ENCODE measurements at regions not wholly inside any gene's neighbourhood (a gene's known extent, or its start where the extent isn't known, plus 50 kb on each side); places are given as distances from the start of the nearest gene placed in this dataset.
A peak's percentile ranks its signal among the peaks of the same experiment; 100 is the strongest.

DNA sequence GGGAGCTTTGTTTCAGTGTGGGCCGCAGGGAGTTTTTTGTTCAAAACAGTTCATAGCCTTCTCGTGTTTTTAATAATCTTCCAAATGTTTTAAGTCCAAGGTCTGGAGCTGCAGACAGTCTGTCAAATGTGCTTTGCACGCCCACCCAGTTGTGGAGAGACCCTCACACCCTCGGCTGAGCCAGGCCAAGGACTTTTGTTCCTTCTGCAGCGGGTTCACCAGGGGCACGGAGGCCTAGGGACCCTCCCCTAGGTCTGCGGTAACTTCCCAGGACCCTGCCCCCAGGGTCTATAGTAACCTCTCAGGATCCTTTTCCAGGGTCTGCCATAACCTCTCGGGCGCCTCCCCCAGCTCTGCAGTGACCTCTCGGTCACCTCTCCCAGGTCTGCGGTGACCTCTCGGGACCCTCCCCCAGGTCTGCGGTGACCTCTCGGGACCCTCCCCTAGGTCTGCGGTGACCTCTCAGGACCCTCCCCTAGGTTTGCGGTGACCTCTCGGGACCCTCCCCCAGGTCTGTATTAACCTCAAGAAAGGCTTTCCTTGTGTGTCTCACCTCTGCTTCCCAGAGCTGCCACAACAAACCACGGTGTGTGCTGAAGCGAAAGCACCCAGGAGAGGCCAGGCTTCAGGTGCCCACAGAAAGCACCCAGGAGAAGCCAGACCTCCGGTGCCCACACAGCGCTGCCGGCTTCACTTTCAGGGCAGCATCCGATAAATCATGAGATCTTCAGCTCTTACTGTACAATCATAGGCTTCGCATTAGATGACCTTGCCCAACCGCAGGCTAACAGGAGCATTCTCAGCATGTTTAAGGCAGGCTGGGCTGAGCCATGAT is 301.9 kb upstream of the SALL3 start:
- no peak overlapping the region for H3K4me3 ChIP-seq (ENCODE audit: low read depth, low read length)
- 92% methylated on average over 25 of the region's 25 CpGs for WGBS

GRCh38 chr18:78678318-78678695 is 301.3 kb upstream of the SALL3 start:
- DNase-seq (ENCODE audit: extremely low spot score) = no peak
- Histone ChIP-seq H3K4me1 (ENCODE audit: insufficient read depth) (no peaks in the 10 kb centered on the region), H3K36me3 (ENCODE audit: insufficient read depth) (no peaks in the 10 kb centered on the region), H3K27ac (ENCODE audit: low read depth) (no peak overlapping the region), H3K4me3 (ENCODE audit: low read depth, low read length) (no peak overlapping the region)
- 77% methylated on average over 8 of the region's 8 CpGs for WGBS

More for the DNA sequence above, 301.9 kb upstream of the SALL3 start:
- DNase-seq (ENCODE audit: extremely low spot score) = no peak
- no peaks in the 10 kb centered on the region for H3K36me3 ChIP-seq (ENCODE audit: insufficient read depth)
- H3K27ac ChIP-seq (ENCODE audit: low read depth) = no peak overlapping the region
- no peaks in the 10 kb centered on the region for H3K4me1 ChIP-seq (ENCODE audit: insufficient read depth)

- 77% methylated on average over 9 of the region's 9 CpGs for WGBS
- Histone ChIP-seq H3K4me3 (ENCODE audit: low read depth, low read length) (no peak overlapping the region), H3K4me1 (ENCODE audit: insufficient read depth) (no peaks in the 10 kb centered on the region), H3K36me3 (ENCODE audit: insufficient read depth) (no peaks in the 10 kb centered on the region), H3K27ac (ENCODE audit: low read depth) (no peak overlapping the region)
- peak; percentile 10 for DNase-seq (ENCODE audit: extremely low spot score)
Measured at GRCh38 chr18:78679031-78679430, 300.6 kb upstream of the SALL3 start.

DNA sequence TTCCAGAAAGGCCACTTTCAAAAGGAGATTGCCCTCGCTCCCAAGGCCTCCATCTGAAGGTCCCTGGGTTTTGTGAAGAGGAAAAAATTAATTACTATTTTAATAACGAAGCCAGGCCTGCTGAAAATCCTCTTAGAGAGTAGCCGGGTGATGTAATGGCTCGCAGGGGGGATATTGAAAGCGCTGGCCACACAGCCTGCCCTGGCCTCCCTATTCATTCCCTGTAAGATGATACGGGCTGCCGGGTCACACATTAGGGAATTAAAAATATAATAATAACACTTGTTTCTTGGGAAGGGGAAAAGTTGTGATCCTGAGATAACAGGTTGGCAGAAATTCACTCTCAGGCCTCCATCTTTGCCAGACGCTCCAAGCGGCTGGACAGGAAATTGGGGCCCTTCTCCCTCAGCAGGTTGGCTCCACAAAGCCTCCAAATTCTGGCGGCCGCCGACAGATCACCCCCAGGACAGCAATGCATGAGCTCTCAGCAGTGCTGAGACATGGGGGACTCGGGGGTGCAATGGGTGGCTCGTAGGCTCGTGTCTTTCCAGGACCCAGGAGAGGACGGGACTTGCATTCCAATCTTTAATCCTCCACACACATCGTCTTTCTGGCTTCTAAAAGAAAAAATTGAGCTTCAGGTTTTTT is 299.9 kb upstream of the SALL3 start:
- DNase-seq (ENCODE audit: extremely low spot score) = peak; percentile 13
- no peaks in the 10 kb centered on the region for H3K36me3 ChIP-seq (ENCODE audit: insufficient read depth)
- H3K27ac ChIP-seq (ENCODE audit: low read depth) = no peak overlapping the region
- no peak overlapping the region for H3K4me3 ChIP-seq (ENCODE audit: low read depth, low read length)
- no peaks in the 10 kb centered on the region for H3K4me1 ChIP-seq (ENCODE audit: insufficient read depth)
- WGBS = 80% methylated on average over 17 of the region's 17 CpGs

- H3K36me3 ChIP-seq (ENCODE audit: insufficient read depth) = no peaks in the 10 kb centered on the region
- no peak for DNase-seq (ENCODE audit: extremely low spot score)
- H3K4me1 ChIP-seq (ENCODE audit: insufficient read depth) = no peaks in the 10 kb centered on the region
- WGBS = 84% methylated on average over 12 of the region's 12 CpGs
- H3K27ac ChIP-seq (ENCODE audit: low read depth) = no peak overlapping the region
- no peak overlapping the region for H3K4me3 ChIP-seq (ENCODE audit: low read depth, low read length)
Measured at GRCh38 chr18:78681396-78681795, 298.2 kb upstream of the SALL3 start.

GRCh38 chr18:78681934-78682333 is 297.7 kb upstream of the SALL3 start:
- WGBS = 94% methylated on average over 12 of the region's 12 CpGs
- DNase-seq (ENCODE audit: extremely low spot score) = no peak
- Histone ChIP-seq H3K36me3 (ENCODE audit: insufficient read depth) (no peaks in the 10 kb centered on the region), H3K27ac (ENCODE audit: low read depth) (no peak overlapping the region), H3K4me3 (ENCODE audit: low read depth, low read length) (no peak overlapping the region), H3K4me1 (ENCODE audit: insufficient read depth) (no peaks in the 10 kb centered on the region)

DNA sequence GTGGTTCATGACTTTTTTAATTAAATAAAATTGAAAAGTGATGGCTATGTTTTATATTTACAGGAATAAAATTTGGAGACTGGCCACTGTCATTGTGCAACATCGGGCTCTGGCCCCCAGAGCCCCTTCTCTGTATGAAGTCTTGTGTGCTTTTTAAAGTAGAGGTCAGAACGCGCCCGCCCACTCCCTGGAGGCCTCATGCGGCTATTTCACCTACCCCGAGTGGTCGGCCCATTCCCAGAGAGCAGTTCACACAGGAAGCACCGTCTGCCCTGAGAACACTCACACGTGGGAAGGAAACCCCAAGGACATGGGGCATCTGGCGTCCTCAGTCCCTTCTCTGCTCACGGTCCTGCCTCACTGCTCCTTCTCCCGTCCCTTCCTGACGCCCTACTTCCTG is 296.9 kb upstream of the SALL3 start:
- no peak for DNase-seq (ENCODE audit: extremely low spot score)
- 74% methylated on average over 13 of the region's 13 CpGs for WGBS
- no peaks in the 10 kb centered on the region for H3K36me3 ChIP-seq (ENCODE audit: insufficient read depth)
- no peaks in the 10 kb centered on the region for H3K4me1 ChIP-seq (ENCODE audit: insufficient read depth)
- no peak overlapping the region for H3K27ac ChIP-seq (ENCODE audit: low read depth)
- H3K4me3 ChIP-seq (ENCODE audit: low read depth, low read length) = no peak overlapping the region

DNA sequence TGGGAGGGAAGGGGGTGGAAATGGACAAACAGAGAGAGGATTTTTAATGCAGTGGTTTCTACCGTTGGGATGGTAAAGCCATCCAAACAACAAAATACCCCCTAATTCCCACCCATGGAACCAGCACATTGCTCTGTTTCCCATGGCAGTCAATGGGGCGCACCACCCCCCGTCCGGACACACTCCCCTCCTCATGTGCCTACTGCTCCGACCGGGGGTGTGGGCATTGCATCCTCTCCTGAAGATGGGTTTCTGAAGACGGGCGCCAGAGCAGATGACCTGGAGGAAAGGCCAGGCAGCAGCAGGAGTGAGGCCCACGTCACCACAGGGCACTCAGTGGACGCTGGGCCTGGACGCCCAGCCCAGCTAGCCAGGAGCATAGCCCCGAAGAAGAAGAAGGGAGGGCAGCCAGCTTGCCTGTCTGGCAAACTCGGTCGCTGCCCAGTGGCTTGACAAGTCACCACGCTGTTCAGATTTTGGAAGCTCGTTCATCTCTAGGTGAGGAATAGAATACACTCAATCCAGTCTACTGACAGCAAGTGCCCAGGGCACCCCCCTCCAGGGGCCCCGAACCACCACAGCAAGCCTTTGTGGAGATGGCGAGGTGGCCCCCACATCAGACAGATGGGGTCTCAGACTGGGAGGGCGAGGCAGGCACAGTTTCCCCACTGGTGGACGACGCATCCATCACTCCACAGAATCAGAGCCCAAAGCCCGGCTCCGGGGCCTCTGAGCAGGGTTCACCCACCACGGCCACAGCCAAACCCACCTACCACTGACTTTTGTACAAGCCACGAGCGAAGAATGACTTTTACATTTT is 296.2 kb upstream of the SALL3 start:
- no peaks in the 10 kb centered on the region for H3K36me3 ChIP-seq (ENCODE audit: insufficient read depth)
- no peaks in the 10 kb centered on the region for H3K4me1 ChIP-seq (ENCODE audit: insufficient read depth)
- 91% methylated on average over 26 of the region's 26 CpGs for WGBS
- no peak overlapping the region for H3K27ac ChIP-seq (ENCODE audit: low read depth)
- no peak overlapping the region for H3K4me3 ChIP-seq (ENCODE audit: low read depth, low read length)
- DNase-seq (ENCODE audit: extremely low spot score) = no peak

DNA sequence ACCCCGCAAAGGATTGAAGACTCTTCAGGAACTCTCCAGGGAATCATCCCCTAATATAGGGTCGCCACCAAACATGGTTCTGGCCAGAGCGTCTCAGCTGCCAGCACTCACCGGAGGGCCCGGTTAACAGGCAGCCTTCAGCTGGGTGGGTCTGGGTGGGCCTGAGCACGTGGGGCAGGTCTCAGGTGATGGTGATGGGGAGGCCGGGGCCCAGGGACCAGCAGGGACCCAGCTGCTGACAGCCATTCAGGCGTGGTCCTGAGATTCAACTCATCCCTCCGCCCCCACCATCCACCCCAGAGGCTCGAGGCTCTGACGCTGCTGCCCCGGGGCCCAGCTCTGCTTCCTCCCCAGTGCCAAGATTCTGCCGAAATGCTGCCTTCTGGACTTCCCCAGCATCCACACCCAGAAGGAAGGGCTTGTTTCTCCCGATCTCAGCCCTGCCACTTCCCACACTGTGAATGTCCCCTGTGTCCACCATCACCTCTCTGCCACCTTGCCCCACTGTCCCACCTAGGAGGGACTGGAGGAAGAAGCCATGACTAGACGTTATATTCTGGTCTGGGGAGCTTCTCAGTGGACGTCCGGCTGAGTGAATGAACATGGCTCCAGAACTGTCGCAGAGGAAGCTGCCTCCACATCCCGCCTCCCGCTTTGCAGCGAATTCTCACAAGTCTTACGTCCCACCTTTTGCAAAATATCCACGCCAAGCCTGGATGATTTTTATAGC is 294.2 kb upstream of the SALL3 start:
- WGBS = 82% methylated on average over 23 of the region's 23 CpGs

GRCh38 chr18:78685980-78686530 is 293.6 kb upstream of the SALL3 start:
- 84% methylated on average over 26 of the region's 26 CpGs for WGBS
- no peaks in the 10 kb centered on the region for H3K36me3 ChIP-seq (ENCODE audit: insufficient read depth)
- H3K27ac ChIP-seq (ENCODE audit: low read depth) = no peak overlapping the region
- no peaks in the 10 kb centered on the region for H3K4me1 ChIP-seq (ENCODE audit: insufficient read depth)
- DNase-seq (ENCODE audit: extremely low spot score) = no peak
- no peak overlapping the region for H3K4me3 ChIP-seq (ENCODE audit: low read depth, low read length)

More for the DNA sequence above, 294.2 kb upstream of the SALL3 start:
- H3K36me3 ChIP-seq (ENCODE audit: insufficient read depth) = no peaks in the 10 kb centered on the region
- DNase-seq (ENCODE audit: extremely low spot score) = no peak
- no peak overlapping the region for H3K27ac ChIP-seq (ENCODE audit: low read depth)
- no peaks in the 10 kb centered on the region for H3K4me1 ChIP-seq (ENCODE audit: insufficient read depth)
- no peak overlapping the region for H3K4me3 ChIP-seq (ENCODE audit: low read depth, low read length)

DNA sequence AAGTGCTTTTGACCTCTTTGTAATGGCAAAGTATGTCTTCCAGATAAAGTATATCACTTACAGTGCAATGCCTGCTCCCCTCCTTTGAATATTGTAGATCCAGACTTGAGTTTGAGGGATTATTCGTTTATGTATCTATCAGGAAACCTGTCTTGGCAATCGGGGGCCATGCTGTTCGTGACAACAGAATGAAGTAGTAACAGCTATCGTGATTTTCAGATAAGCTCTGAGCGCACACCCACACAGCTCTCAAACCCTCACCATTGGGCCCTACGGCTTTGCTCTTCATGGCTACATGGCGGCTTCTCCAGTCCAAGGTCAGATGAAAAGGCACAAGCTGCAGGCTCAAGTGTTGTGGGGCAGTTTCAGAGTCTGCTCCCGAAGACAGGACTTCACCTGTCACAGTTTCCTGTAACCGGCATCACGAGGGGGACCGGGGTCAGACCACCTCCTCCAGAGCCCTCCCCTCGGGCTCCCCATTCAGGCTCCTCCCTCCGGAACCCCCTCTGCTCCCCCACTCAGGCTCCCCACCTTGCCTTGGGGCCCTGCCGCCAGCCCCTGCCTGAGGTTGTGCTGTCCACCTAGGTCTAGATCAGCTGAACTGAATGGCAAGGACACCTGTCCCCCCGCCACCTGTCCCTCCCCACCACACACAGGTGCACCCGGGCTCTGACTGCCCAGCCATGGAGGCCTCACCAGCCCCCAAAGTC is 292.5 kb upstream of the SALL3 start:
- no peaks in the 10 kb centered on the region for H3K4me1 ChIP-seq (ENCODE audit: insufficient read depth)
- WGBS = 83% methylated on average over 16 of the region's 16 CpGs
- H3K27ac ChIP-seq (ENCODE audit: low read depth) = no peak overlapping the region
- no peak for DNase-seq (ENCODE audit: extremely low spot score)
- no peaks in the 10 kb centered on the region for H3K36me3 ChIP-seq (ENCODE audit: insufficient read depth)
- no peak overlapping the region for H3K4me3 ChIP-seq (ENCODE audit: low read depth, low read length)

DNA sequence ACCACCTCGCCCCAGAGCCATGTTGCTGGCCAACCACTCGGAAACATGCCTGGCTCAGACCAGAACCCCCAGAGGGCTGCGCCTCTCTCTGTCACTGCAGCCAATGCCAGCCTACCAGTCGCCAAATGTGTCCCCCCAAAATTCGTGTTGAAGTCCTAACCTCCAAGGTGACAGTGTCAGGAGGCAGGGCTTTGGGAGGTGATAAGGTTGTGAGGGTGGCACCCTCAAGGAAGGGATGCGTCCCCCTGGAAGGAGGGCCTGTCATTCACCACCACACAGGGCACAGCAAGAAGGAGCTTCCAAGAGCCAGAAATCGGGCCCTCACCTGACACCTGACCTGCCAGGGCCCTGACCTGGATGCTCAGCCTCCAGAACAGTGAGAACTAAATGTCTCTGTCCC is 291.9 kb upstream of the SALL3 start:
- Histone ChIP-seq H3K4me1 (ENCODE audit: insufficient read depth) (no peaks in the 10 kb centered on the region), H3K4me3 (ENCODE audit: low read depth, low read length) (no peak overlapping the region), H3K27ac (ENCODE audit: low read depth) (no peak overlapping the region), H3K36me3 (ENCODE audit: insufficient read depth) (no peaks in the 10 kb centered on the region)
- DNase-seq (ENCODE audit: extremely low spot score) = no peak
- 88% methylated on average over 7 of the region's 7 CpGs for WGBS
